H9 (cell line): ENCODE measurements at regions not wholly inside any gene's neighbourhood (a gene's known extent, or its start where the extent isn't known, plus 50 kb on each side); places are given as distances from the start of the nearest gene placed in this dataset.

Experiments used
- DNase-seq: peaks from one replicate; pipeline ENCODE4 v3.0.0-alpha.2; 2017
- H2AFZ ChIP-seq: one replicate; pipeline ENCODE4 v1.6.1; 2013; ENCODE audit warnings: mild to moderate bottlenecking, low read length, control low read depth, moderate library complexity
- H2AK5ac ChIP-seq: 2 replicates; pipeline ENCODE4 v1.6.1; 2013; ENCODE audit warnings: low read length, control low read depth, mixed read lengths; ENCODE audit not compliant: insufficient read length
- H2BK120ac ChIP-seq: one replicate; pipeline ENCODE4 v1.6.1; 2013; ENCODE audit warnings: low read depth, mild to moderate bottlenecking, low read length, control low read depth, inconsistent platforms; ENCODE audit not compliant: poor library complexity, severe bottlenecking
- H2BK12ac ChIP-seq: 2 replicates; pipeline ENCODE4 v1.6.1; 2013; ENCODE audit warnings: low read length, control low read depth, mixed read lengths, low read depth; ENCODE audit not compliant: insufficient read length
- H2BK15ac ChIP-seq: 2 replicates; pipeline ENCODE4 v1.6.1; 2013; ENCODE audit warnings: low read depth, low read length, control low read depth
- H2BK20ac ChIP-seq: one replicate; pipeline ENCODE4 v1.6.1; 2013; ENCODE audit warnings: low read depth, mild to moderate bottlenecking, low read length, control low read depth, inconsistent platforms; ENCODE audit not compliant: poor library complexity, severe bottlenecking
- H2BK5ac ChIP-seq: 2 replicates; pipeline ENCODE4 v1.6.1; 2013; ENCODE audit warnings: low read length, control low read depth, mixed read lengths; ENCODE audit not compliant: insufficient read length
- H3K14ac ChIP-seq: 2 replicates; pipeline ENCODE4 v1.6.1; 2013; ENCODE audit warnings: low read length, control low read depth; ENCODE audit not compliant: insufficient read depth
- H3K18ac ChIP-seq: 2 replicates; pipeline ENCODE4 v1.6.1; 2013; ENCODE audit warnings: low read depth, mild to moderate bottlenecking, mixed read lengths, low read length, control low read depth; ENCODE audit not compliant: insufficient read length
- H3K23ac ChIP-seq: 2 replicates; pipeline ENCODE4 v1.6.1; 2013; ENCODE audit warnings: low read length, control low read depth, mixed read lengths, low read depth; ENCODE audit not compliant: insufficient read length
- H3K23me2 ChIP-seq: 2 replicates; pipeline ENCODE4 v1.6.1; 2013; ENCODE audit warnings: low read depth, mild to moderate bottlenecking, mixed read lengths, low read length, control low read depth; ENCODE audit not compliant: insufficient read length, poor library complexity, severe bottlenecking
- H3K27ac ChIP-seq: 2 replicates; pipeline ENCODE4 v1.5.1; 2013; ENCODE audit warnings: low read length, control low read depth, mixed read lengths, low read depth; ENCODE audit not compliant: insufficient read length
- H3K27me3 ChIP-seq: 2 replicates; pipeline ENCODE4 v1.6.1; 2013; ENCODE audit warnings: low read length, control low read depth, inconsistent platforms; ENCODE audit not compliant: insufficient read depth
- H3K4ac ChIP-seq: 2 replicates; pipeline ENCODE4 v1.6.1; 2013; ENCODE audit warnings: low read depth, mild to moderate bottlenecking, control low read depth, inconsistent platforms, low read length, moderate library complexity
- H3K4me1 ChIP-seq: 2 replicates; pipeline ENCODE4 v1.6.1; 2013; ENCODE audit warnings: low read length, control low read depth, inconsistent platforms; ENCODE audit not compliant: insufficient read depth
- H3K4me2 ChIP-seq: 2 replicates; pipeline ENCODE4 v1.6.1; 2013; ENCODE audit warnings: low read length, control low read depth, mixed read lengths; ENCODE audit not compliant: insufficient read length, insufficient read depth
- H3K56ac ChIP-seq: 2 replicates; pipeline ENCODE4 v1.6.1; 2013; ENCODE audit warnings: low read depth, mild to moderate bottlenecking, mixed read lengths, low read length, control low read depth; ENCODE audit not compliant: insufficient read length
- H3K79me1 ChIP-seq: 2 replicates; pipeline ENCODE4 v1.6.1; 2013; ENCODE audit warnings: low read depth, mild to moderate bottlenecking, moderate library complexity, low read length, control low read depth, inconsistent platforms; ENCODE audit not compliant: insufficient read depth, poor library complexity, severe bottlenecking
- H3K79me2 ChIP-seq: 2 replicates; pipeline ENCODE4 v1.6.1; 2013; ENCODE audit warnings: low read length, control low read depth, inconsistent platforms; ENCODE audit not compliant: insufficient read depth
- H3K9ac ChIP-seq: 2 replicates; pipeline ENCODE4 v1.6.1; 2013; ENCODE audit warnings: low read length, control low read depth, mixed read lengths; ENCODE audit not compliant: insufficient read length; ENCODE audit errors: extremely low read depth
- H3K9me3 ChIP-seq: one replicate; pipeline ENCODE4 v1.6.1; 2013; ENCODE audit warnings: low read depth, low read length, inconsistent platforms; ENCODE audit not compliant: control insufficient read depth
- H3T11ph ChIP-seq: one replicate; pipeline ENCODE4 v1.6.1; 2013; ENCODE audit warnings: mild to moderate bottlenecking, low read length, control low read depth, inconsistent platforms
- H4K20me1 ChIP-seq: one replicate; pipeline ENCODE4 v1.6.1; 2013; ENCODE audit not compliant: control insufficient read depth, insufficient read length, insufficient read depth
- H4K5ac ChIP-seq: 2 replicates; pipeline ENCODE4 v1.6.1; 2013; ENCODE audit warnings: low read depth, mild to moderate bottlenecking, mixed read lengths, low read length, control low read depth; ENCODE audit not compliant: insufficient read length
- H4K8ac ChIP-seq: replicated peaks from 2 replicates; pipeline ENCODE4 v1.6.1; 2013; ENCODE audit warnings: low read length, control low read depth, mixed read lengths, low read depth; ENCODE audit not compliant: insufficient read length
- H4K91ac ChIP-seq: 2 replicates; pipeline ENCODE4 v1.6.1; 2013; ENCODE audit warnings: low read depth, mild to moderate bottlenecking, moderate library complexity, mixed read lengths, low read length, control low read depth; ENCODE audit not compliant: insufficient read length
- H3K27ac Mint-ChIP-seq, 3 experiments: 2 replicates in 2 of 3; 3 replicates in 1 of 3; pipeline ENCODE4 v1.8.0; 2020 to 2021; ENCODE audit warnings: mixed read lengths in 3 of 3, mild to moderate bottlenecking in 1 of 3, moderate library complexity in 1 of 3
- H3K27me3 Mint-ChIP-seq: 2 replicates; pipeline ENCODE4 v1.8.0; 2021; ENCODE audit warnings: low read depth, mild to moderate bottlenecking, moderate library complexity, mixed read lengths
- H3K36me3 Mint-ChIP-seq, 3 experiments: 2 replicates in 2 of 3; 3 replicates in 1 of 3; pipeline ENCODE4 v1.8.0; 2020 to 2021; ENCODE audit warnings: low read depth in 3 of 3, mixed read lengths in 3 of 3; ENCODE audit not compliant: insufficient read depth in 1 of 3
- H3K4me1 Mint-ChIP-seq, 2 experiments: 2 replicates each; pipeline ENCODE4 v1.8.0; 2020; ENCODE audit warnings: mixed read lengths in 2 of 2
- H3K4me3 Mint-ChIP-seq, 2 experiments: 2 replicates in 1 of 2; 3 replicates in 1 of 2; pipeline ENCODE4 v1.8.0; 2020 to 2021; ENCODE audit warnings: mild to moderate bottlenecking in 2 of 2, mixed read lengths in 2 of 2, moderate library complexity in 1 of 2
- H3K9me3 Mint-ChIP-seq, 2 experiments: 2 replicates in 1 of 2; 3 replicates in 1 of 2; pipeline ENCODE4 v1.8.0; 2020; ENCODE audit warnings: mild to moderate bottlenecking in 2 of 2, mixed read lengths in 2 of 2, moderate library complexity in 1 of 2
- TF ChIP-seq, protein P1 (sequence below): fragments of 200-600 bp; sonication (generic); conservative IDR thresholded peaks from 3 replicates; pipeline ENCODE4 v1.8.0; 2021; ENCODE audit warnings: antibody characterized with exemption, mild to moderate bottlenecking

GRCh38 chr13:78036841-78037240, 118.2 kb upstream of the EDNRB start:
- H4K5ac ChIP-seq: no peak overlapping the region
- no peaks in the 10 kb centered on the region for H3K9me3 ChIP-seq
- no peak overlapping the region for H2BK20ac ChIP-seq
- H3K4ac ChIP-seq: no peak overlapping the region
- no peak overlapping the region for H2BK5ac ChIP-seq
- H3K27ac Mint-ChIP-seq: no peak overlapping the region
- no peaks in the 10 kb centered on the region; a peak in 1 of 5 replicates for H3K9me3 Mint-ChIP-seq
- no peak overlapping the region for H3T11ph ChIP-seq
- H3K56ac ChIP-seq: no peak overlapping the region
- no peaks in the 10 kb centered on the region for H3K4me1 Mint-ChIP-seq
- H3K79me1 ChIP-seq: no peaks in the 10 kb centered on the region
- no peak overlapping the region for H3K14ac ChIP-seq
- no peaks in the 10 kb centered on the region for H4K20me1 ChIP-seq
- no peak overlapping the region for H2BK12ac ChIP-seq
- H2BK15ac ChIP-seq: no peak overlapping the region
- no peak overlapping the region for H4K91ac ChIP-seq
- H4K8ac ChIP-seq: no peak overlapping the region
- no peaks in the 10 kb centered on the region for H3K36me3 Mint-ChIP-seq
- no peak overlapping the region for H3K9ac ChIP-seq
- no peak overlapping the region for H3K18ac ChIP-seq
- H2BK120ac ChIP-seq: no peak overlapping the region
- no peaks in the 10 kb centered on the region for H3K27me3 ChIP-seq
- H2AK5ac ChIP-seq: no peak overlapping the region
- no peak overlapping the region for H3K4me2 ChIP-seq
- TF ChIP-seq, protein P1, sequence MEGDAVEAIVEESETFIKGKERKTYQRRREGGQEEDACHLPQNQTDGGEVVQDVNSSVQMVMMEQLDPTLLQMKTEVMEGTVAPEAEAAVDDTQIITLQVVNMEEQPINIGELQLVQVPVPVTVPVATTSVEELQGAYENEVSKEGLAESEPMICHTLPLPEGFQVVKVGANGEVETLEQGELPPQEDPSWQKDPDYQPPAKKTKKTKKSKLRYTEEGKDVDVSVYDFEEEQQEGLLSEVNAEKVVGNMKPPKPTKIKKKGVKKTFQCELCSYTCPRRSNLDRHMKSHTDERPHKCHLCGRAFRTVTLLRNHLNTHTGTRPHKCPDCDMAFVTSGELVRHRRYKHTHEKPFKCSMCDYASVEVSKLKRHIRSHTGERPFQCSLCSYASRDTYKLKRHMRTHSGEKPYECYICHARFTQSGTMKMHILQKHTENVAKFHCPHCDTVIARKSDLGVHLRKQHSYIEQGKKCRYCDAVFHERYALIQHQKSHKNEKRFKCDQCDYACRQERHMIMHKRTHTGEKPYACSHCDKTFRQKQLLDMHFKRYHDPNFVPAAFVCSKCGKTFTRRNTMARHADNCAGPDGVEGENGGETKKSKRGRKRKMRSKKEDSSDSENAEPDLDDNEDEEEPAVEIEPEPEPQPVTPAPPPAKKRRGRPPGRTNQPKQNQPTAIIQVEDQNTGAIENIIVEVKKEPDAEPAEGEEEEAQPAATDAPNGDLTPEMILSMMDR: no peak
- H3K4me3 Mint-ChIP-seq: no peak overlapping the region
- H3K4me1 ChIP-seq: no peaks in the 10 kb centered on the region
- no peak overlapping the region for H3K27ac ChIP-seq
- no peak overlapping the region for H2AFZ ChIP-seq
- DNase-seq: no peak
- no peak overlapping the region for H3K23ac ChIP-seq
- H3K27me3 Mint-ChIP-seq: no peaks in the 10 kb centered on the region
- no peaks in the 10 kb centered on the region for H3K79me2 ChIP-seq
- no peaks in the 10 kb centered on the region for H3K23me2 ChIP-seq
